ENCODE measurements at regions not wholly inside any gene's neighbourhood (a gene's known extent, or its start where the extent isn't known, plus 50 kb on each side); places are given as distances from the start of the nearest gene placed in this dataset.

GRCh38 chr6:43982084-43982625, 145.1 kb downstream of the MRPL14 start:
- ChIA-PET CTCF (interaction anchor here (0.9 kb wide), 1 partner anchor 15 kb away, joined by 3 read pairs; no protein-coding TSS in a partner anchor), POLR2A (no interaction called here)
- no peak for DNase-seq (ENCODE audit: extremely low spot score)
- TF ChIP-seq TARDBP (IDR thresholded peaks at IDR 0.05): no peak
- no peak for TF ChIP-seq PKNOX1 (IDR thresholded peaks at IDR 0.05)
- TF ChIP-seq SUZ12 (IDR thresholded peaks at IDR 0.05): no peak
- TF ChIP-seq CTBP1 (IDR thresholded peaks at IDR 0.05; ENCODE audit: borderline replicate concordance): no peak
- TF ChIP-seq LEF1 (IDR thresholded peaks at IDR 0.05; ENCODE audit: borderline replicate concordance): no peak
- TF ChIP-seq SP1 (IDR thresholded peaks at IDR 0.05): no peak
- no peak for TF ChIP-seq FOXA1 (IDR thresholded peaks at IDR 0.05)

- DNase-seq (ENCODE audit: extremely low spot score): no peak
- no peak for TF ChIP-seq FOXK2 (IDR thresholded peaks at IDR 0.05)
- no peak for TF ChIP-seq SP1 (IDR thresholded peaks at IDR 0.05)
- no peak for TF ChIP-seq L3MBTL2 (conservative IDR thresholded peaks at IDR 0.05)
- TF ChIP-seq BHLHE40 (IDR thresholded peaks at IDR 0.05; ENCODE audit: borderline replicate concordance): no peak
- no peak for TF ChIP-seq ZNF384 (IDR thresholded peaks at IDR 0.05)
- no peak for TF ChIP-seq PKNOX1 (IDR thresholded peaks at IDR 0.05)
- TF ChIP-seq ELF4 (IDR thresholded peaks at IDR 0.05): no peak
- ChIA-PET CTCF (no interaction called here), POLR2A (no interaction called here)
Measured at GRCh38 chr6:43981363-43981990, 145.8 kb downstream of the MRPL14 start.

- ChIA-PET POLR2A (no interaction called here), CTCF (no interaction called here)
- TF ChIP-seq ZNF384 (IDR thresholded peaks at IDR 0.05) (no peak), CTBP1 (IDR thresholded peaks at IDR 0.05; ENCODE audit: borderline replicate concordance) (no peak), FOXK2 (IDR thresholded peaks at IDR 0.05) (no peak), ELF4 (IDR thresholded peaks at IDR 0.05) (no peak), NFRKB (IDR thresholded peaks at IDR 0.05) (no peak), ARNT (IDR thresholded peaks at IDR 0.05) (no peak), LEF1 (IDR thresholded peaks at IDR 0.05; ENCODE audit: borderline replicate concordance) (no peak), HDGF (IDR thresholded peaks at IDR 0.05; ENCODE audit: borderline replicate concordance) (no peak), TARDBP (IDR thresholded peaks at IDR 0.05) (no peak), SP1 (IDR thresholded peaks at IDR 0.05) (no peak), PKNOX1 (IDR thresholded peaks at IDR 0.05) (no peak), FOXA1 (IDR thresholded peaks at IDR 0.05) (no peak), BHLHE40 (IDR thresholded peaks at IDR 0.05; ENCODE audit: borderline replicate concordance) (no peak), L3MBTL2 (conservative IDR thresholded peaks at IDR 0.05) (no peak), FOXM1 (IDR thresholded peaks at IDR 0.05; ENCODE audit: borderline replicate concordance) (no peak), SUZ12 (IDR thresholded peaks at IDR 0.05) (no peak)
- DNase-seq (ENCODE audit: extremely low spot score): no peak
Measured at GRCh38 chr6:43980004-43980795, 147.1 kb downstream of the MRPL14 start.

GRCh38 chr6:43979525-43979924, 147.7 kb downstream of the MRPL14 start:
- no peak for TF ChIP-seq FOXM1 (IDR thresholded peaks at IDR 0.05; ENCODE audit: borderline replicate concordance)
- no peak for TF ChIP-seq BHLHE40 (IDR thresholded peaks at IDR 0.05; ENCODE audit: borderline replicate concordance)
- TF ChIP-seq HDGF (IDR thresholded peaks at IDR 0.05; ENCODE audit: borderline replicate concordance): no peak
- no peak for TF ChIP-seq ARNT (IDR thresholded peaks at IDR 0.05)
- no peak for TF ChIP-seq ZNF384 (IDR thresholded peaks at IDR 0.05)
- no peak for TF ChIP-seq LEF1 (IDR thresholded peaks at IDR 0.05; ENCODE audit: borderline replicate concordance)
- no peak for DNase-seq (ENCODE audit: extremely low spot score)
- POLR2A ChIA-PET: no interaction called here
- CTCF ChIA-PET: no interaction called here

DNA sequence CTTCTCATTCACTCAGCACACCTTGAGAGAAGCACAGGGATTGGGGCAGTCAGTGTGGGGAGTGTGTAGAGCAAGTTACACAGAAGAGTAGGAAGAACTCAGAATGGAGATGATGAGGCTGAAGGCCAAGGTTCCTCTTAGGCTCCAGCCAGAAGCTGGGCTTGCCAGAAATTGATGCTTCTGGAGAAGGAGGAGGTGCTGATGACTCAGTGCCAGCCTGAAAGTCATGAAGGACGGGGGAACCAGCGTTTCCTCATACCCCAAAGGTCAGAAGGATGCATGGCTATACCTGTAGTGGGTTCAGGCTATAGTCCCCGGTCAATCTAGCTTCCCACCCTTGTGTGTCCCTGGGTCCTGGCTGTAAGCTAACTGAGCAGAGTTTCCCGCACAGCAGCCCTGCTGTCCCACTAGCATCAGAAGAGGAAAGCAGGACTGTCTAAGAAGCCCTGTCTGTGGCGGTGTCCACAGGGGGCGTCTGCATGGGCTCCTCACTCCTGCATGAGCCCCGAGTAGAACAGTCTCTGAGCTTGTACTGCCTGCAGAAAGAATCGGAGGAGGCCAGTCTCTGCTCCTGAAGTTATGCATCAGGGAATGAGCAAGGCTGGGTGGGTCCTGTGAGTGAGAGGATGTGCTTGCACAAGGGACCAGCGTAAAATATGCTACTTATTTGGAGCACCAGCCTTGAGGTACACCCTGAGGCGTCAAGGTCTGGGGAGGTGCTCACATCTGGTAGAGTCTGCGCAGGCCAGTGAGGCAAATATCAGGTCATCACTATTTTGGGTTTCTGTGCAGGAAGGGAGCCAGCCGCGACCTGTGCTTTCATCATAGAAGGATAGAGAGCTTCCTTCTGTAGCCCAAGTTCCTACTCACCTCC, 148.5 kb downstream of the MRPL14 start:
- DNase-seq (ENCODE audit: extremely low spot score): no peak
- ChIA-PET CTCF (interaction anchor here (0.5 kb wide), 1 partner anchor 84 kb away, joined by 3 read pairs; no protein-coding TSS in a partner anchor), POLR2A (interaction anchor here (1.6 kb wide), 1 partner anchor 208 kb away, joined by 3 read pairs; the partner anchor contains the start of gene VEGFA)
- TF ChIP-seq ELF4 (IDR thresholded peaks at IDR 0.05) (no peak), HDGF (IDR thresholded peaks at IDR 0.05; ENCODE audit: borderline replicate concordance) (no peak), CTBP1 (IDR thresholded peaks at IDR 0.05; ENCODE audit: borderline replicate concordance) (no peak), TARDBP (IDR thresholded peaks at IDR 0.05) (no peak), LEF1 (IDR thresholded peaks at IDR 0.05; ENCODE audit: borderline replicate concordance) (no peak), L3MBTL2 (conservative IDR thresholded peaks at IDR 0.05) (no peak), ZNF384 (IDR thresholded peaks at IDR 0.05) (no peak), SP1 (IDR thresholded peaks at IDR 0.05) (no peak), BHLHE40 (IDR thresholded peaks at IDR 0.05; ENCODE audit: borderline replicate concordance) (no peak), PKNOX1 (IDR thresholded peaks at IDR 0.05) (no peak), FOXK2 (IDR thresholded peaks at IDR 0.05) (no peak), SUZ12 (IDR thresholded peaks at IDR 0.05) (no peak), FOXA1 (IDR thresholded peaks at IDR 0.05) (no peak), NFRKB (IDR thresholded peaks at IDR 0.05) (no peak)
